ENCODE measurements at regions not wholly inside any gene's neighbourhood (a gene's known extent, or its start where the extent isn't known, plus 50 kb on each side); places are given as distances from the start of the nearest gene placed in this dataset.

DNA sequence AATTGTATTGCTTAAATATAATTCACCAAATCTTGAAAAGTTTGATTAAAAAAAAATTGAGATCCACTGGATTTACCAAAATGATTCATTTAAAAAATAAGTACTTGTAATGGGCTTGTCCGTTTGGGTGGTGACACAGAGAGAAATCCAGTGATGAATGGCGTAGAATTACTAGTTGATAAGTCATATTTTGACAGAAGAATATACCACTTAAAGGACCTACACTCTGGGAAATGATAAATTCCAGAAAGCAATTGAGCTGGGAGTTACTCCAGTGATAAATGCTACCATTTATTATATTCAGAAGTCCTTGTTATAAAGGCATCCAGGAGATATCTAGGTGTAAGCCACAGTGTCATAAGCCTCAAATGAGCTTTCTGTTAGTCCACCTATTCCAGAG, 141.8 kb upstream of the CFAP20DC start:
- TF ChIP-seq, protein P1, sequence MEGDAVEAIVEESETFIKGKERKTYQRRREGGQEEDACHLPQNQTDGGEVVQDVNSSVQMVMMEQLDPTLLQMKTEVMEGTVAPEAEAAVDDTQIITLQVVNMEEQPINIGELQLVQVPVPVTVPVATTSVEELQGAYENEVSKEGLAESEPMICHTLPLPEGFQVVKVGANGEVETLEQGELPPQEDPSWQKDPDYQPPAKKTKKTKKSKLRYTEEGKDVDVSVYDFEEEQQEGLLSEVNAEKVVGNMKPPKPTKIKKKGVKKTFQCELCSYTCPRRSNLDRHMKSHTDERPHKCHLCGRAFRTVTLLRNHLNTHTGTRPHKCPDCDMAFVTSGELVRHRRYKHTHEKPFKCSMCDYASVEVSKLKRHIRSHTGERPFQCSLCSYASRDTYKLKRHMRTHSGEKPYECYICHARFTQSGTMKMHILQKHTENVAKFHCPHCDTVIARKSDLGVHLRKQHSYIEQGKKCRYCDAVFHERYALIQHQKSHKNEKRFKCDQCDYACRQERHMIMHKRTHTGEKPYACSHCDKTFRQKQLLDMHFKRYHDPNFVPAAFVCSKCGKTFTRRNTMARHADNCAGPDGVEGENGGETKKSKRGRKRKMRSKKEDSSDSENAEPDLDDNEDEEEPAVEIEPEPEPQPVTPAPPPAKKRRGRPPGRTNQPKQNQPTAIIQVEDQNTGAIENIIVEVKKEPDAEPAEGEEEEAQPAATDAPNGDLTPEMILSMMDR (IDR thresholded peaks at IDR 0.05; ENCODE audit: low read depth, low read length, missing input control): no peak
- TF ChIP-seq JUND (IDR thresholded peaks at IDR 0.05) (no peak), GABPA (IDR thresholded peaks at IDR 0.05 in 1 of 2, conservative IDR thresholded peaks at IDR 0.05 in 1 of 2) (no peak), FOXA1 (IDR thresholded peaks at IDR 0.05) (no peak), FOXA2 (IDR thresholded peaks at IDR 0.05) (no peak)
